Esophagus squamous epithelium (tissue), 5 donors: ENCODE measurements at regions not wholly inside any gene's neighbourhood (a gene's known extent, or its start where the extent isn't known, plus 50 kb on each side); places are given as distances from the start of the nearest gene placed in this dataset.
A peak's percentile ranks its signal among the peaks of the same experiment; 100 is the strongest.

Source experiments
- DNase-seq: peaks from one replicate; lab custom pipeline; 2025; lab: John Stamatoyannopoulos, UW
- H3K27ac ChIP-seq, 4 donors: fragments of 200-600 bp; sonication (generic); one replicate each; pipeline ENCODE4 v1.5.1; 2016 to 2019; ENCODE audit warnings: mild to moderate bottlenecking in 1 of 4
- H3K27me3 ChIP-seq, 4 donors: fragments of 200-600 bp; sonication (generic); 1 replicate in 3 of 4; 2 replicates in 1 of 4; pipeline versions ENCODE4 v1.5.1 to v1.6.0; 2017 to 2021; ENCODE audit warnings: antibody characterized with exemption in 1 of 4
- H3K36me3 ChIP-seq, 3 donors: fragments of 200-600 bp; sonication (generic); one replicate each; pipeline ENCODE4 v1.5.1; 2016 to 2019
- H3K4me1 ChIP-seq, 3 donors: fragments of 200-600 bp; sonication (generic); one replicate each; pipeline ENCODE4 v1.5.1; 2017 to 2019
- H3K4me3 ChIP-seq, 4 donors: fragments of 200-600 bp; sonication (generic); 1 replicate in 3 of 4; 2 replicates in 1 of 4; pipeline ENCODE4 v1.5.1; 2016 to 2019; ENCODE audit warnings: mild to moderate bottlenecking in 2 of 4, moderate library complexity in 1 of 4
- H3K9me3 ChIP-seq, 3 donors: fragments of 200-600 bp; sonication (generic); one replicate each; pipeline ENCODE4 v1.5.1; 2016 to 2019
- CTCF ChIP-seq, 6 experiments: fragments of 450-650 bp in 4 of 6; fragments of 200-600 bp in 2 of 6; sonication (generic) in 2 of 6; IDR thresholded peaks; one replicate each; pipeline ENCODE4 v1.5.1; 2016 to 2019; ENCODE audit warnings: antibody characterized with exemption in 6 of 6, mild to moderate bottlenecking in 4 of 6, moderate library complexity in 4 of 6
- POLR2A ChIP-seq, 4 donors: fragments of 450-650 bp; IDR thresholded peaks; one replicate each; pipeline ENCODE4 v1.6.1; 2017; ENCODE audit warnings: antibody characterized with exemption in 4 of 4, mild to moderate bottlenecking in 4 of 4, moderate library complexity in 3 of 4
- WGBS, 2 donors: methylation state at CpG; one replicate each; pipeline ENCODE4 v1.1.5; 2018; 5-methylcytosine and 5-hydroxymethylcytosine counted together
- intact Hi-C: fragments of 100-400 bp; cut with DNase I; formaldehyde crosslinking; loops from one replicate; pipeline ENCODE4 v1.15.0; 2022
- donor health status: DM: yes; HTN: yes; CAD: no.

GRCh38 chr3:182190056-182190455, 478.3 kb downstream of the SOX2 start:
- 94 to 95% methylated on average over 2 of the region's 2 CpGs for WGBS, 2 donors
- intact Hi-C loops, result no loop called here
- H3K27me3 ChIP-seq, result no peaks in the 10 kb centered on the region
- no peak for DNase-seq
- H3K36me3 ChIP-seq, result no peaks in the 10 kb centered on the region
- TF ChIP-seq CTCF (IDR thresholded peaks at IDR 0.05), result no peak
- TF ChIP-seq POLR2A (IDR thresholded peaks at IDR 0.05), result no peak
- H3K4me1 ChIP-seq, result peaks cover 0 to 2% (median 0%) of the 10 kb centered on the region in 3 donors
- no peak overlapping the region for H3K27ac ChIP-seq
- no peaks in the 10 kb centered on the region for H3K9me3 ChIP-seq
- H3K4me3 ChIP-seq, result no peak overlapping the region

- Histone ChIP-seq H3K27me3 (no peaks in the 10 kb centered on the region), H3K36me3 (no peaks in the 10 kb centered on the region), H3K9me3 (no peaks in the 10 kb centered on the region), H3K27ac (no peak overlapping the region), H3K4me1 (peaks cover 0 to 19% (median 0%) of the 10 kb centered on the region in 3 donors), H3K4me3 (no peak overlapping the region)
- no peak for DNase-seq
- 67 to 71% methylated on average over 1 of the region's 1 CpG for WGBS, 2 donors
- intact Hi-C loops, result no loop called here
- no peak for TF ChIP-seq CTCF (IDR thresholded peaks at IDR 0.05)
Measured at GRCh38 chr3:182198345-182198744, 486.6 kb downstream of the SOX2 start.

GRCh38 chr3:182201456-182202168, 489.9 kb downstream of the SOX2 start:
- no peak for DNase-seq
- no peak for TF ChIP-seq POLR2A (IDR thresholded peaks at IDR 0.05)
- no peak for TF ChIP-seq CTCF (IDR thresholded peaks at IDR 0.05)

GRCh38 chr3:182212479-182213076, 500.9 kb downstream of the SOX2 start:
- Histone ChIP-seq H3K9me3 (no peaks in the 10 kb centered on the region), H3K36me3 (no peaks in the 10 kb centered on the region), H3K27me3 (no peaks in the 10 kb centered on the region), H3K4me1 (peaks cover 0 to 34% (median 0%) of the 10 kb centered on the region in 3 donors), H3K4me3 (no peak overlapping the region), H3K27ac (peak overlapping the region in 1 of 4 donors; percentile 1)
- no peak for DNase-seq
- intact Hi-C loops, result no loop called here
- TF ChIP-seq POLR2A (IDR thresholded peaks at IDR 0.05) (no peak), CTCF (IDR thresholded peaks at IDR 0.05) (no peak)
- 12 to 44% methylated on average over 3 to 4 of the region's 4 CpGs for WGBS, 2 donors

More at GRCh38 chr3:182201456-182202168, 489.9 kb downstream of the SOX2 start:
- Histone ChIP-seq H3K9me3 (no peaks in the 10 kb centered on the region), H3K27me3 (no peaks in the 10 kb centered on the region), H3K4me3 (no peak overlapping the region), H3K36me3 (no peaks in the 10 kb centered on the region), H3K4me1 (peaks cover 0 to 19% (median 0%) of the 10 kb centered on the region in 3 donors), H3K27ac (peak overlapping the region in 3 of 4 donors; percentile 45 to 67 (median 50))
- 33 to 38% methylated on average over 11 of the region's 11 CpGs for WGBS, 2 donors
- intact Hi-C loops, result no loop called here

GRCh38 chr3:182214416-182214815, 502.7 kb downstream of the SOX2 start:
- no peak overlapping the region for H3K4me3 ChIP-seq
- DNase-seq, result no peak
- H3K27me3 ChIP-seq, result no peaks in the 10 kb centered on the region
- no peak overlapping the region for H3K27ac ChIP-seq
- TF ChIP-seq POLR2A (IDR thresholded peaks at IDR 0.05) (no peak), CTCF (IDR thresholded peaks at IDR 0.05) (no peak)
- peaks cover 0 to 34% (median 0%) of the 10 kb centered on the region in 3 donors for H3K4me1 ChIP-seq
- no peaks in the 10 kb centered on the region for H3K36me3 ChIP-seq
- no peaks in the 10 kb centered on the region for H3K9me3 ChIP-seq
- intact Hi-C loops, result no loop called here
- WGBS, 2 donors, result 47 to 52% methylated on average over 4 of the region's 4 CpGs
